ENCODE measurements at regions not wholly inside any gene's neighbourhood (a gene's known extent, or its start where the extent isn't known, plus 50 kb on each side); places are given as distances from the start of the nearest gene placed in this dataset.

GRCh38 chr5:44942524-44943001, 133.8 kb downstream of the MRPS30 start:
- no peak for TF ChIP-seq CTCF (IDR thresholded peaks at IDR 0.05; ENCODE audit: insufficient read depth, low read length, severe bottlenecking)
- Histone ChIP-seq H3K4me3 (ENCODE audit: low read depth, low read length) (no peak overlapping the region), H3K36me3 (ENCODE audit: control insufficient read depth, insufficient read depth, low read length) (no peaks in the 10 kb centered on the region), H3K27me3 (ENCODE audit: control insufficient read depth, insufficient read depth, low read length) (no peaks in the 10 kb centered on the region)
- DNase-seq (ENCODE audit: low read depth) (no peak), FAIRE-seq (no peak)

- no peak for FAIRE-seq
- Histone ChIP-seq H3K36me3 (ENCODE audit: control insufficient read depth, insufficient read depth, low read length) (no peaks in the 10 kb centered on the region), H3K27me3 (ENCODE audit: control insufficient read depth, insufficient read depth, low read length) (no peaks in the 10 kb centered on the region), H3K4me3 (ENCODE audit: low read depth, low read length) (no peak overlapping the region)
- TF ChIP-seq CTCF (IDR thresholded peaks at IDR 0.05; ENCODE audit: insufficient read depth, low read length, severe bottlenecking): no peak
- DNase-seq (ENCODE audit: low read depth): no peak
These were observed 134.9 kb downstream of the MRPS30 start for GRCh38 chr5:44943647-44944046.

GRCh38 chr5:44945743-44946142, 137.0 kb downstream of the MRPS30 start:
- no peak for FAIRE-seq
- H3K27me3 ChIP-seq (ENCODE audit: control insufficient read depth, insufficient read depth, low read length): no peaks in the 10 kb centered on the region
- TF ChIP-seq CTCF (IDR thresholded peaks at IDR 0.05; ENCODE audit: insufficient read depth, low read length, severe bottlenecking): no peak
- no peak for DNase-seq (ENCODE audit: low read depth)
- H3K4me3 ChIP-seq (ENCODE audit: low read depth, low read length): no peak overlapping the region
- H3K36me3 ChIP-seq (ENCODE audit: control insufficient read depth, insufficient read depth, low read length): no peaks in the 10 kb centered on the region

GRCh38 chr5:44949687-44950086, 140.9 kb downstream of the MRPS30 start:
- no peak for FAIRE-seq
- no peak overlapping the region for H3K4me3 ChIP-seq (ENCODE audit: low read depth, low read length)
- no peak for TF ChIP-seq CTCF (IDR thresholded peaks at IDR 0.05; ENCODE audit: insufficient read depth, low read length, severe bottlenecking)

GRCh38 chr5:44951371-44951770, 142.6 kb downstream of the MRPS30 start:
- FAIRE-seq (no peak), DNase-seq (ENCODE audit: low read depth) (no peak)
- Histone ChIP-seq H3K27me3 (ENCODE audit: control insufficient read depth, insufficient read depth, low read length) (no peaks in the 10 kb centered on the region), H3K36me3 (ENCODE audit: control insufficient read depth, insufficient read depth, low read length) (no peaks in the 10 kb centered on the region), H3K4me3 (ENCODE audit: low read depth, low read length) (no peak overlapping the region)
- no peak for TF ChIP-seq CTCF (IDR thresholded peaks at IDR 0.05; ENCODE audit: insufficient read depth, low read length, severe bottlenecking)

More at GRCh38 chr5:44949687-44950086, 140.9 kb downstream of the MRPS30 start:
- no peaks in the 10 kb centered on the region for H3K27me3 ChIP-seq (ENCODE audit: control insufficient read depth, insufficient read depth, low read length)
- no peak for DNase-seq (ENCODE audit: low read depth)
- no peaks in the 10 kb centered on the region for H3K36me3 ChIP-seq (ENCODE audit: control insufficient read depth, insufficient read depth, low read length)

- no peaks in the 10 kb centered on the region for H3K27me3 ChIP-seq (ENCODE audit: control insufficient read depth, insufficient read depth, low read length)
- TF ChIP-seq CTCF (IDR thresholded peaks at IDR 0.05; ENCODE audit: insufficient read depth, low read length, severe bottlenecking): peak; percentile 53
- H3K36me3 ChIP-seq (ENCODE audit: control insufficient read depth, insufficient read depth, low read length): no peaks in the 10 kb centered on the region
- DNase-seq (ENCODE audit: low read depth) (peak; percentile 40), FAIRE-seq (no peak)
- no peak overlapping the region for H3K4me3 ChIP-seq (ENCODE audit: low read depth, low read length)
These were observed 143.6 kb downstream of the MRPS30 start for GRCh38 chr5:44952376-44952775.

Data from bronchial epithelial cell (primary cell).